A204.1 (cell line): ENCODE measurements at regions not wholly inside any gene's neighbourhood (a gene's known extent, or its start where the extent isn't known, plus 50 kb on each side); places are given as distances from the start of the nearest gene placed in this dataset.

Experiments
- FAIRE-seq: peaks from 2 replicates; lab custom pipeline; 2012; peaks lifted over from hg19 to GRCh38; lab: Jason Lieb, UNC

DNA sequence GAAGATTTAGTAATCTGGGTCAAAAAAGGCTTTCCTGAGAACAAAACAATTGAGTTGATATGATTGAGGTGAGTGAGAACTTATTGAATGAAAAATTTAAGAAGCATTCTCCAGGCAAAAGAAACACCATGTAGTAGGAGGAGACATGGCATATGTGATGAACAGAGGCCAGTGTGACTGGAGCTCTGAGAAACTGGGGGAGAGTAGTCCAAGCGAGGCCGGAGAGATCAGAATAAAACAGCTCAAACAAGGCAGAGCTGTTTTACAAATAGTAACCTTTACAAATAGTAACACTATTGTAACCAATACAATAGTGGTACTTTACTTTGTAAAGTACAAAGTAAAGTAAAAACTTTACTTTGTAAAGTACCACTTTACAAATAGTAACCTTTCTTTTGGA, 1159.1 kb downstream of the PCDH9 start:
- FAIRE-seq = no peak

DNA sequence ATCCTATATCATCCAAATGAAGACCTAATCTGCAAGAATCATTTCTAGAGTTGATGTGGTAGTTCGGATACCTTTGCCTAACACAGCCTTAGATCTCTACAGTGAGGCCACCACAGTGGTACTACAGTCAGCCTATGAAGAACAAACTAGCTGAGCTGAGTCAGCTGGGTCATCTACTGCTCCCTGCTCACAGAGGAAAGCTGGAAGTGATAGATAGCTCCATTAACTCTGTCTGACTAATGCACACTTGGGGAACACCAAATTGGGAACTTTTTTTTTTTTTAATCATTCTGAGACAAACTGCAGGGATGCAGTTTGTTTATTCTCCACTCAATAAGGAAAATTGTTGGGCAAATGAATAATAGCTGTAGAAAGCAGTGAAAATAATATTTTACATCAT, 1160.6 kb downstream of the PCDH9 start:
- no peak for FAIRE-seq

DNA sequence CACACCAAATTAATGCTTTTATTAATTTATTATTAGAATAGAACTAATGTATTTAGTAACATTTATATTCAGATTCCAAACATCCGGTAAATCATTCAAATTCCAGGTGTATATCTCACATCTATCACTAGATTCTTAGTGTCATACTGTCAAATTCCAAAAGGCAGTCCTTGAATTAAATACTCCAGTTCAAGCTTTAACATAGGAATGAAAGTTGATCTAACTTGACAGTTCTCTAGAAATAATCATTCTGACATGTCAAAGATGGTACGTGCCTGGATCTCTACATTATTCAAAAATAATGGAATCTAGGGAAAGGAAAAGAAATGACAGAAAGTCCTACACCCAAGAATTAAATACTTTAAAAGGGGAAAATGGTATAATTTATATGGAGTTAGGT, 1161.5 kb downstream of the PCDH9 start:
- no peak for FAIRE-seq

DNA sequence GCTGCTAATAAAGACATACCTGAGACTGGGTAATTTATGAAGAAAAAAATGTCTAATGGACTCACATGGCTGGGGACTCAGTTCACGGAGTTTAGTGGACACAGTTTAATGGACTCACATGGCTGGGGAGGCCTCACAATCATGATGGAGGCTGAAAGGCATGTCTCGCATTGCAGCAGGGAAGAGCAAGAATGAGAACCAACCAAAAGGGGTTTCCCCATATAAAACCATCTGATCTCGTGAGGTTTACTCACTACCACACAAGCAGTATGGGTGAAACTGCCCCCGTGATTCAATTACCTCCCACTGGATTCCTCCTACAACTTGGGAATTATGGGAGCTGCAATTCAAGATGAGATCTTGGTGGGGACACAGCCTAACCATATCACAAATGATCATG, 1181.2 kb downstream of the PCDH9 start:
- FAIRE-seq = no peak

DNA sequence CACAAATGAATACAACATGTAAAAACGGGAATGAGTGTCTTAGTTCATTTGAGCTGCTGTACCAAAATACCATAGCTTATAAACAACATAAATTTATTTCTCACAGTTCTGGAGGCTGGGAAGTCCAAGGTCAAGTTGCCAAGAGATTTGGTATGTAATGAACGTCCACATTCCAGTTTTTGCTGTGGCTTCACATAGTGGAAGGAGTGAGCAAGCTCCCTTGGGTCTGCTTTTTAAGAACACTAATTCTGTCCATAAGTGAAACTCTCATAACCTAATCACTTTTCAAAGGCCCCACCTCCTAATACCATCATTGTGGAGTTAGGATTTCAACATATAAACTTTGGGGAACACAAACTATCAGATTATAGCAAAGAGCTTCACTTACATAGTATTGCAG, 1189.6 kb downstream of the PCDH9 start:
- FAIRE-seq = no peak

DNA sequence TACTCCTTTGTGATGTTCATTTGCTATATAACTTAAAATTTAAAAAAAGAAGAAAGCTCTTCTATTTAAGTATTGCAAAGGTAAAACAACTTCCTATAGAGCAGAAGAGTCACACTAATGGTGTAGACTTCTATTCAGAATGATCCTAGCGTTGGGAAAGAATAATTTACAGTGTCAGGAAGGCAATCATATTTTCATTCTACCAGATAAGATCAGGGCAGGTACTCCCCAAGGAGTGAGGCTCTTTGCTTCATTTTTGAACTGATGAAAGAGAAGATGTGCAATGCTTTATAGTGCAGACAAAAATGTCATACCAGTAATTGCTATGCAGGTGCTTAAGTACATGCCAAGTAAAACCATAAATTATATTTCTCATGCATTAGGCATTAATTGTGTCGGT, 1193.0 kb downstream of the PCDH9 start:
- no peak for FAIRE-seq

DNA sequence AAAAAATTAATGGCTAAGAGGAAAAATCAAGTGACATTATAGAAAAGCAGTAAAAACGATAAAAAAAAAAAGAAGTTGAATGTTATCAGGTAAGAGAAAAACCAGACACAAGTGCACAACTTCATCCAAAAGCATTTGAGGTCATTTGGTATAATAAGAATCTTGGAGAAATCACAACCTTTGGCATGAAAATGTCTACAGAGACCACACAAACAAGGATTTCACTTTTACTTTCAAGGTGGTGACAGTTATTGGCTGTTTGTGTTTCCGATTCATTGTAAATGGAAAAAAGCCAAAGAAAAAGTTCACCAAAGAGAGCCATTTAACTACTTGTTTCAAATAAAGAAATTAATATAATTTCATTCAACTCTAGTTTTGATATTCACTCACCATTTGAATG, 1193.5 kb downstream of the PCDH9 start:
- FAIRE-seq = no peak

DNA sequence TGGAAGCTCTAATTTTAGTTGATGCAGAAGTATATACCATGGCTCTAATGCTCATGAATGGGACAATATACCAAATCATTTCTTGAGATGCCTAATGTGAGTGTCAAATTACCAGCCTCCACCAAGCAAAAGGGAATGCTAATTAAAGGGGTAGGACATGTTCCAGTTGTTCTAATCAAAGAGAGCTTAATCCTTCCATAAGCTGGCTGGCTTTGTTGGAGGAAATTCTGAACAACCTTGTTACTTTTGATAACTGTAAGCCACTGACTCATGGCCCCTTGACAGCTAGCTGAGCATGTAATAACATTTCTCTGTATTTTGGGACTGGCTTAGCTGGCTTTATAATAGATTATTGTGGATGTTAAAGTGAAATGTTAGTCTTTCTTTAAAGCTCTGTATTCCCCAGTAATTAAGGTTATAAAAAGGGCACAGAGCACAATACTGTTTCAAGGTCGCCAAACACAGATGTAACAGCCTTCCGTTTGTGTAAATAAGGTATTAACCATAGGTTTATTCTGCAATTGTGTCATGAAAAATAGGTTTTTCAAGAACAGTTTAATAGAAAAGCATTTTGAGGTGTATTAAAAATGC, 1194.0 kb downstream of the PCDH9 start:
- FAIRE-seq = no peak

DNA sequence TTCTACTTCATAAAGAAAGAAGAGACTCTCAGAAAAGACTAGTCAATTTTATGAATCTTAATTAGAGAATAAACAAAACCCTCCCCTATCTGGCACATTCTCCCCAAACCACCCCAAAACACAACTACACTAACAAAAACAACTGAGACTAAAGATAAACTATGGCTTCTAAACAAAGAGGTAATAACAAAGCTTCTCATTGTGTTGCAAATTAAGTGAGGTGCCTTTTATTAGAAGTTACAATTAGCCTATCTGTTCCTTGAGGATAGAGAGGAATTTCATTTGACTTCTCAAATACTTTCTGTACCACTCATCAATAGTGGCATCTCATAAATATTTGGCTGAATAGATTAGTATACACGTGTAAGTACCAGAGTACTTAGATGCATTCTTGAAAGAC, 1196.2 kb downstream of the PCDH9 start:
- no peak for FAIRE-seq

DNA sequence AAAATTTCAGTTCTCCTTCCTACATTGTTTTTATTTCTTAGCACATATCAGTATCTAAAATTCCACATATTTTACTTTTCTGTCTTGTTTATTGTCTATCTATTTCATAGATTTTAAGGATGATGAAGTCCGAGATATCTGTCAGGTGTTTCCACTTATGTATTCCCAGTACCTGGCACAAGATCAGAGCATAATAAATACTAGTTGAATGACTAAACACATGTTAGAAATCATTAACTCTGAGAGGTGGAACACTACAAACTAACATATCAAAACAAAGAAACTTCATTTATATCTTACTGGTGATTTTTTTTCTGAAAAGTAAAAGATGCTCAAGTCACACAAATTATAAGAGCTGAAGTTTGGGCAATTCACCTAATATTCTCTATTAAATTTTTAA, 1208.3 kb downstream of the PCDH9 start:
- FAIRE-seq = no peak

DNA sequence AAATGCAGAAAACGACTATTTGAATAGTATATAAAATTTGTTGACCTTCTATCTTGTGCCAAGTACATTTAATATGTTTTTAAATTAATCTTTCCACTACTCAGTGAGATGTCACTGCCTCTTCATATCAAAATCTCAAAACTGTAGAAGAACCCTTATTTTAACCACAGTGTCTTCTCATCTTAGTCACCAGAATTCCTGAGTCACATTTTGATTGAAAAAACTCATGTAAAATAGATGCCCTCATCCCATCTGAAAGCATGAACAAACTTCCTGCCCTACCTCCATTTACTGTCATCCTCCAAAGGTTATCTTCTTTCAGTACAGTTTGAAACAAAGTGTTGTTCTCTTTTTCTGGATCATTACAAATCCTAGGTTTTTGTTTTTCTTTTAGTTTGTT, 1215.4 kb downstream of the PCDH9 start:
- FAIRE-seq = no peak

DNA sequence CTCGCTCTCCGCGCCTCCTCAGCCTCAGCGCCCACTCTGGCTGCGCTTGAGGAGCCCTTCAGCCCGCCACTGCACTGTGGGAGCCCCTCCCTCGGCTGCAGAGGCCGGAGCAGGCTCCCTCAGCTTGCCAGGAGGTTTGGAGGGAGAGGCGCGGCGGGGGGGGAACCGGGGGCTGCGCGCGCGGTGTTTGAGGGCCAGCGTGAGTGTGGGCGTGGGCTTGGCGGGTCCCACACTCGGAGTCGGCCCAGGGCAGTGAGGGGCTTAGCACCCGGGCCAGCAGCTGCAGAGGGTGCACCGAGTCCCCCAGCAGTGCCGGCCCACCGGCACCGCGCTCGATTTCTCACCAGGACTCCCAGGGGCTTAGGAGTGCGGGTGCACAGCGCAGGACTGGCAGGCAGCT, 1220.9 kb downstream of the PCDH9 start:
- FAIRE-seq = no peak

DNA sequence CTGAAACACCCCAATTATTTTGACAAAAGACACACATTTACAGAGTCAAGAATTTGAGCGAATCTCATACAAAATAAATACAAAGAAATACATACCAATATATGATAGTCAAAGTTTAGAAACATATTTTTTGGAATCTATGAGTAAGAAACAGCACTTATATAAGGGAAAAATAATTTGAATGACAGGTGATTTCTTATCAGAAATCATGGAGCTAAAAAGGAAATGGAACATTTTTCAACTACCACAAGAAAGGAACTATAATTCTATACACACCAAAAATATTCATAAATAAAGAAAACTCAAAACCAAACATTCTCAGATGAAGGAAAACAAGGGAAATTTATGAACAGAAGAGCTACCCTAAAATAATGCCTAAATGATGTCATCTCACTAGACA, 1226.6 kb downstream of the PCDH9 start:
- FAIRE-seq = no peak

DNA sequence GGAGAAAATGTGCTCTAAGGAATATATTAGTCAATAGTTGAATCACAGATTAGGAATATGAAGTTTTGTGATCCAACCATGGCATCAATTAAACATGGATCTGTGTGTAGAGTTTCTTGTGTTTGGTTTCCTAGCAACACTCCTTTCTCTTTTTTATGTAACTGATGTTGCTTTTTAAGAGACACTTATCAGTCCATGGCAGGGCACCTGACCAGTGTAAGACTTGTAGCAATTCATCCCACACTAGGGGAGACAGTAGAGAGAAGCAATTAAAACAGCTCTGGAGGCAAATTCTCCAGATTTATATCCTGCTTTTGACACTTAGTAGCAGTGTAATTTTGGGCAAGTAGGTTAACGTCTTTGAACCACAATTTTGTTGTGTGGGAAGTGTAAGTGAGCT, 1229.0 kb downstream of the PCDH9 start:
- no peak for FAIRE-seq

DNA sequence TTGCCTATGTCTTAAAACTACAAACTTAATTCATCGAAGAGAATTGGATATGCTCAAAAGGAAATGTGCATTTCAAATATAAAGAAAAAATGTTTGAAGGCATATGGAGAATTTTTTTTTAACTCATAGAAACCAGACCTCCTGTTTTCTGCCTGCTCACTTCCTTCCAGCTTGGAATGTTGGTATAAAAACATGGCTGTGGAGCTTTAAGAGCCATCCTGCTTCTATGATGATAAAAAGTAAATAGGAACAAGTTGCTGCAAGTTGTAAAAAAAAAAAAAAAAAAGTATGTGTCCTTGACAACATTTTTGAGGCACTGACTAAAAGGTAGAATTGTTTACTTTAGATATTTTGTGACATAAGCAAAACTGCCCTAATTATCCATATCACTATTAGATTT, 1230.7 kb downstream of the PCDH9 start:
- FAIRE-seq = no peak

DNA sequence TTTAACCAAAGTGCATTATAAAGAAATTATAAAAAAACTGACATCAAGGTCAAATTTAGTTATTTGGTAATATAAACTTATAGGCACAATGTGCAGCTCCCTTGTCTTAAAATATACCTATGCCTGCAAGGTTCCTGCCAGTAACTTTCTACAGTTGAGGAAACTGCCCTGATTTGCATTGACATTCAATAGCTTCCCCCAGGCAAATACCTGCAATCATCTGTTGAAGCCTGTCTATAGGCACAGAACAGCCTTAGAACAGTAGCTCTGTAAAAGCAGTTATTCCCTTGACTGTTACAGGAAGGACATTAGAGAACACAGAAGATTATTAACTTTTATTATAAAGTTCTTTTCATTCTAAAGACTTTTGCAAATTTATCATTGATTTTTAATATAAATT, 1239.5 kb downstream of the PCDH9 start:
- FAIRE-seq = no peak

DNA sequence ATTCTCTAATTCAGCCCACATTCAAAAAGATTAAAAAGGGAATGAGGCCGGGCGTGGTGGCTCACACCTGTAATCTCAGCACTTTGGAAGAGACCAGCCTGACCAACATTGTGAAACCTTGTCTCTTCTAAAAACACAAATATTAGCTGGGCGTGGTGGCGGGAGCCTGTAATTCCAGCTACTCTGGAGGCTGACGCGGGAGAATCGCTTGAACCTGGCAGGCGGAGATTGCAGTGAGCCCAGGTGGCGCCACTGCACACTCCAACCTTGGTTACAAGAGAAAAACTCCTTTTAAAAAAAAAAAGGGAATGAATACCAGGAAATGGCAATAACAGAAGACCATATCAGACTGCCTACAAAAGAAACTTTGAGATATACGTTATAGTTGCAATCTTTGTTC, 1244.5 kb downstream of the PCDH9 start:
- FAIRE-seq = no peak

DNA sequence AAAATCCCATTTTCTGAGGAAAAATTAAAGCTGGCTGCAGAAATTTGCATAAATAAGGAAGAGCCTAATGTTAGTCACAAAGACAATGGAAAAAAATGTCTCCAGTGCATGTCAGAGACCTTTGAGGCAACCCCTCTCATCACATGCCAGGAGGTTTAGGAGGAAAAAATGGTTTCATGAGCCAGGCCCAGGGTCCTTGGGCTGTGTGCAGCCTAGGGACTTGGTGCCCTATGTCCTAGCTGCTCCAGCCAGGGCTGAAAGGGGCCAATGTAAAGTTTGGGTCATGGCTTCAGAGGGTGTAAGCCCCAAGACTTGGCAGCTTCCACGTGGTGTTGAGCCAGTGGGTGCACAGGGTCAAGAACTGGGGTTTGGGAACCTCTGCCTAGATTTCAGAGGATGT, 1252.6 kb downstream of the PCDH9 start:
- FAIRE-seq = no peak

DNA sequence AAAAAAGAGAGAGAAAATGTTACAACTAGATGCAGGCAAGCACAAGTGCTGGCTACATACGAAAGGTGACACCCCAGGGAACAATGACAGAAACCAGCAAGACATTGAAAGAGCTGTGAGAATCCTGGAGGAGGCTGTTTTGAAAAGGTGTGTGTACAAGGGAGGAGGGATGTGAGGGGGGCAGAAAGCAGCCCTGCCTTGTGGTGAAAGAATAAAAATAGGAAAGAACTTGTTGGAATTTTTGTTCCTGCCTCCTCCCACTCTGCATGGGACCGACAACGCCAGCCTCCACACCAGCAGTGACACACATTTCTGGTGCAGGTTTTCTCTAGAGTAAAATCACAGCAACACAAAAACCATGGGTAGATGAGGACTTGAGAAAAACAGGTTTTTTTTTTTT, 1258.6 kb downstream of the PCDH9 start:
- no peak for FAIRE-seq

DNA sequence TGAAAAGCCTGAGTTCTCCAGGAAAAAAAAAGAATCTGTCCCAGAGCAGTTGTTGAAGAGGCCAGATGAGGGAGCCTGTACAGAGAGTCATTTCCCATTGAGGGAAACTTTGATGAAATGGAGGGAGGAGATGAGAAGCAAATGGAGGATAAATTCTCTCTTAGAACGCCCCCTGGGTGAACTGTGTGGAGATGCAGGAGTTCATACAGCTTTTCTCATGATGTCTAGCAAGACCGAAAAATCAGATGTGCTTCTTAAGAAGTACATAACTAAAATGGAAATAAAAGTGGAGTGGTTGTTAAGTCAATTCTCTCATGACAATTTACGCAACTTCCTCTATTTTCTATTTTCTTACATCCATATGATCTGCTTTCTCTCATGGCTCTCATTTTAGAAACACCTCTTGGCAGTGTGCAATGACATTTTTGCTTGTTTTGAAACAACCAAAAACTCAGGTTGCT, 1263.1 kb downstream of the PCDH9 start:
- no peak for FAIRE-seq

DNA sequence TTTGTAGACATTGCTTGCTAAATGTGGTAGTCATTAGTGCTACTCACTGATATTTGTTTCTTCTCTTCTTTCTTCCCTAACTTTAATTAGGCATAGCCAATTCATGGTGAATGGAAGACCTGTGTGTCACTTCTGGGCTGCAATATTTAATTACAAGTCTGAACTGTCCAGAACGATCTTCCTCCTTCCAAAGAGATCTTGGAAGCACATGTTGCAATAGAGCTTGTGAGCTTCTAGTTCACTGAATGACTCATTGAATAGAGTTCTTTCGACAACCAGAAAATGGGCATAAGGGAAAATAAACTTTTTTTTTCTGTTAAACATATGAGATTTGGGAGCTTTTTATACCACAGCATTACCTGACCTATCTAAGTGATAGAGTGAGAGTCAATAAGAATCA, 1264.6 kb downstream of the PCDH9 start:
- FAIRE-seq = no peak

DNA sequence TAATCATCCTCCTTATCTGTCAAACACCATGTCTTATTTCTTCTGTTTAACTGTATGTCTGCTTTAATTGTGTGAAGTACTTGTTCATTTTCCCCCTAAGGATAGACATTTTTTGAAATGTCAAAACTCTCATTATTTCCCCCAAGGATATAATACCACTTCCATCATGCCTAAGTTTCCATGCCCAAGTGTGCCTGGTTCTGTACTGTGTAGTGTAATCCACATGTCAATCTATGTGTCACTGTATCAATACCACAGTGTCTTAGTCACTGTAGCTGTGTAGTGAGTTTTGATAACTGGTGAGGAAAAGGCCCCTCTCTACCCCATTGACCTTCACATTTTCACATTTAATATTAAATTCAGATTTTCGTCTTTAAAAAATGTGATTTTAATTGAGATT, 1265.5 kb downstream of the PCDH9 start:
- FAIRE-seq = no peak

DNA sequence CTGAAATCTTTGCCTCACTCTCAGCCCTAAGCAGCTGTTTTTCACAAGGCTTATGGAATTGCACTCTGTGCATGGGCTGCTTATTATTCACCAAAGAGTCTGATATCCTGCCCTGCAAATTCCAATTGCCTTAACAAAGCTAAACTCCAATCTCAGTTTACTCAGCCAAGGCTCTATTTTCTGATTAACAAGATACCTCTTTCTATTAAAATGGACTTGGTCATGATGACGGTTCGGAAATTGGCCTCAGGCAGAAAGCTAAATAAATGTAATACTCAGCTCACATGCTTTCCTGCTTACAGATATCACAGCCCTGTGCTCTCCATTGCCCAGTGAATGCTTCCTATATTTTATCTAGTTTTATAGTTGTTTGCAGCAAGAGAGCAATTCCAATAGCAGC, 1270.8 kb downstream of the PCDH9 start:
- no peak for FAIRE-seq

DNA sequence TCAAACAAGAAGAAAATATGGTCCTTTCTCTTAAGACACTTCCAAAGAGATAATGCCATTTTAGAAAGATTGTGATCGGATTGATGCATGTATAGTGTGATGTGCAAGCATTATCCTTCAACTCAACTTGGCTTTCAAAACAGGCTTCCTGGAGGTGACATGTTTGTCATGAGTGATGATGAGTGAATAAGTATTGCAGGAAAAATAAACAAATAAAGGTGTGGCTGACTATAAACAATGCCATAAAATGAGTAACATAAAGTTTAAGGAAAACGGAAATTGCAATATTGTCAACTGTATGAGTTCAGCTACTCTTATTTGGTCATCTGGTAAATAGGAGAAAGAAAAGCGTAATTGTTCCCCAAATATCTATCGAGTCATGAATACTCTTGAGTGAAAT, 1283.7 kb downstream of the PCDH9 start:
- no peak for FAIRE-seq

DNA sequence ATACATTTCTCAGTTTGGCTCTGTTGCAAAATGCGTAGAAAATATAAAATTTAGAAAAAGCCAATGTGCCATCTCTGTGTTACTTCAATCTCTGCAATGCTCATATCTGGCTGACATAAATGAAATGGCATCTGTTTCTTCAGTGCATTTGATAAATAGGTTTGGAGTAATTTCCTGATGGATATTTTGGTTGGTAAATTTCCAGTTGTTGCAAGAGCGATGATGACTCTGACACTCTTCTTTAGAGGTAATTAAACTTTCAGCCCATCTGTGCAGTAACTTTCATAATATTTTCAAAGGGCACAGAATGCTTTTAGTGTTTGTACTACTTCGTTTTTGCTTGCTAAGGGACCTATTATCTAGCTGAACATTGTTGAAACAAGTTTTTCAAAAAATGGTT, 1286.4 kb downstream of the PCDH9 start:
- no peak for FAIRE-seq
